ENCODE measurements at regions not wholly inside any gene's neighbourhood (a gene's known extent, or its start where the extent isn't known, plus 50 kb on each side); places are given as distances from the start of the nearest gene placed in this dataset.

DNA sequence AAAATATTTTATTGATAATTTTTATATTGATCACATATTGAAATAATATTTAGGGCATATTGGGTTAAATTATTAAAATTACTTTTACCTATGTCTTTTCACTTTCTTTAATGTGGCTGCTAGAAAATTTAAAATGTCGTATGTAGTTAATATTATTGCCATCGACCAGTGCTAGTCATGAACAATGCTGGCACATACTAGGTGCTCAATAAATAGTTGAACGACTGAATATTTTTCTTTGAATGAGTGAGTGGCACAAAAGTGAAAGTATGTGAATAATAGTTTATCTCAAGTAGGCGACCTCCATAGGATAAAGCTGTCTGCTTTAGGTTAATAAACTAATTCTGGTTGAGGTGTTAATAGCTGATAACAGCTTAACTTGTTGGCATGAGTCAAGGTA lies 150.8 kb upstream of the FGGY start:
- no peak for DNase-seq (ENCODE audit: low read depth)
- H3K4me3 ChIP-seq (ENCODE audit: low read depth, low read length), result no peak overlapping the region

DNA sequence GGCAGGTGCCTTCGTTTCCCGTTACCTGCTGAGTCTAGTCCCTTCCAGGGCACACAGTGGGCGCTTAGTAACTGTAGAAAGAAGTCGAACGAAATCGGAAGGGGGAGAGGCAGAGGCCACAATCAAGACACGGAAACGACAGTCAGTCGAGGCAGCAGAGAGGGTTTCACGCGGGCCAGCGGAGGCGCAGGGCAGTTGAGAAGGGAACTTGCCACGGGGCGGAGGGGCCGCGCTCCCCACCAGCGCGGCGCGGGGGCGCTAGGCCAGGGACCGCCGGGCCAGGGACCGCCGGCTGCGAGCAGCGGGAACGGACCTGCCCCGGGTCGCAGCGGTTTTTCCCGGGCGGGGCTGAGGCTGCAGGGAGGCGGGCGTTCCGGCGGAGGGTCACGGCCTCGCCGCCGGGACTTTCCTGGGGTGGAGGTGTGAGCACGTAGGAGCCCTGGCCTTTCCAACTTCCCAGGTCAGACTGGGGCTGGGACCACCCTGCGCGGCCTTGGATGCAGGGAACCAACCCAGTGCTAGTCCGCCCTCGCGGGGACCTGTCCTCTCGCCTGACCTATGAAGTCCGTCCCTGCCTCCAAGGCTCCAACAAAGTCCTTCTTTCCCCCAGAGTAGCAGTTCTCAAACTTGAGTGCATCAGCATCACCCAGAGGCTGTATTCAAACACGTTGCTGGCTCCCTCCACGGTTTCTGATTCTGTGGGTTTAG lies 150.1 kb upstream of the FGGY start:
- DNase-seq (ENCODE audit: low read depth), result no peak
- H3K4me3 ChIP-seq (ENCODE audit: low read depth, low read length), result peak overlapping the region; percentile 38

DNA sequence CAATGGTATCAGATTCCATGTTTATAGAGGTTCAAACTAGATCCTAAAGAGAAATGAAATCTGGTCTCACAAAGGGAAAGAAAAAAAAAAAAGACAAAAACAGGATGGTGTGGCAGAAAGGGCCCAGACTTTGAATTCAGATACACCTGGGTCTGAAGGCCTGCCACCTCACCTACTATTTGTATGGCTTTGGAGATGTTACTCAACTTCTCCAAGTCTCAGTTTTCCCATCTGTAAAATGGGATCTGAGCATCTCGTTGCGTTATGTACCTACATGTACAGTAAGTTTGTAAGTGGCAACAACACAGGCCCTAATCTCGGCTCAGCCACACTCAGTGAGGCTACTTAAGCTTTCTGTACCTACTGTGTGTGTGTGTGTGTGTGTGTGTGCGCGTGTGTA lies 147.5 kb upstream of the FGGY start:
- no peak overlapping the region for H3K4me3 ChIP-seq (ENCODE audit: low read depth, low read length)
- no peak for DNase-seq (ENCODE audit: low read depth)

DNA sequence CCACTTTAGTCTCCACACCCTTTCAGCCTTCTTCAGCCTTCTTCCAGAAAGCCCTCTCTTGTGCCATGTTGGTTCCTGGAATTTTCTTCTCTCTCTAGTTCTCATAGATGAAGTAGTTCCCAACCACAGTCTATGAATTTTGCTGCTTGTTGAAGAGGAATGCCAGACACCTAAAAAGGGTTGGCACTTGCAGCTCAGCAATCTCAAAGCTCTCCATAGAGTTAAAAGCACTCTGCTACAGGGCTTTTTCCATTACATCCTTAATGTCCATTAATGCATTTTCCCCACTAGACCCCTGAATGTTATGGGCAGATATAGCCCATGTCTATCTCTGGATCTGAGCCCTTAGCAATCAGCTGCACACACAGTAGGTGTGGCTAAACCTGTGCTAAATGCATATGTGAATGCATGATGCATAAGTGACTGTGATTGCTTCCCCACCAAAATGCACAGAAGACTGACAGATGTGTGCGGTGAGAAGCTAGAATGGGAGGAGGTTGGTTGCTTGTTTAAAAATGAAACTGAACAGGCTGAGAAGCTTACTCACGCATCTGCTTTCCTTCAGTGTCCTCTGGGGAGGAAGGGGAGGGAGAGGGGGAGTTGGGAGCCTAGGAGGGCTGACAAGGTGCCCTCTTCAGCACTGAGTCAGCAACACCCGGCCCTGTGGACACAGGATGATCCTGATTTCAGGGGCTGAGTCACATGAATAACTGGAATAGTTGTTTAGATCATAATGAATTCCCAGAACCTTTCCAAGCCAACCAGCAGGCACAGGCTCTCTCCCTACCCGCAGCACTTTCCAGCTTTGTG lies 146.1 kb upstream of the FGGY start:
- H3K4me3 ChIP-seq (ENCODE audit: low read depth, low read length), result peak overlapping the region; percentile 14
- DNase-seq (ENCODE audit: low read depth), result peak; percentile 100

DNA sequence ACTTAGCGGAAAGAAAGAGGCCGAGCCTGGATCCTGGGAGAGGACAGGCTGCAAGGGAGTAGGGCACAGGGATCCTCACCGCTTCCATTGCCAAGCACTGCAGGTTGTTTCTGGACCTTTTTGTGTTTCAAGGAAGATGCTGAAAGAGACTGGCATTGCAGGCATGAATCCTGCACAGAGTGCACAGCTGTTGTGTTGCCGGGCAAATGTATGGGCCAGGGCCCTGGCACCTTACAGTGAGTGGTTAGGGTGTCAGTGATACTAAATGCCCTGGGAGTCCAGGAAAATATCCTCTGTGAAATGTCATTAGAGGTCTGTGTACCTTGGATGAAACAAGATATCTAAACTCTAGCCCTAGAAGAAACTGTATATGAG lies 145.5 kb upstream of the FGGY start:
- no peak overlapping the region for H3K4me3 ChIP-seq (ENCODE audit: low read depth, low read length)
- DNase-seq (ENCODE audit: low read depth), result no peak

DNA sequence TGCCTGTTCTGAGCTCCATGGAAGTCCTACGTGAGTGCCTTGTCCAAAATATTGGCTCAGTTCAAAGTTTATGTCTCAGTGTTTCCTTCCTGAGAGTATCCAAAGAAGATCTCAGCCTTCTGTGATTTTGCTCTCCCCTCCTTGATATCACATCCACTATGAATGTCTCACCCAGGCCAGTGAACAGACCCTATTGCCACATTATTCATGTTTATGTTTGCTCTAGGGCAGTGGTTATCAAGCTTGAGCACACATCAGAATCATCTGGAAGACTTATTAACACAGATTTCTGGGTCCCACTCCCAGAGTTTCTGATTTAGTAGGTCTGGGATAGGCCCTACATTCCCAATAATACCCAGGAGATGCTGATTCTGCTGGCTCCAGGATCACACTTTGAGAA lies 145.0 kb upstream of the FGGY start:
- DNase-seq (ENCODE audit: low read depth), result no peak

DNA sequence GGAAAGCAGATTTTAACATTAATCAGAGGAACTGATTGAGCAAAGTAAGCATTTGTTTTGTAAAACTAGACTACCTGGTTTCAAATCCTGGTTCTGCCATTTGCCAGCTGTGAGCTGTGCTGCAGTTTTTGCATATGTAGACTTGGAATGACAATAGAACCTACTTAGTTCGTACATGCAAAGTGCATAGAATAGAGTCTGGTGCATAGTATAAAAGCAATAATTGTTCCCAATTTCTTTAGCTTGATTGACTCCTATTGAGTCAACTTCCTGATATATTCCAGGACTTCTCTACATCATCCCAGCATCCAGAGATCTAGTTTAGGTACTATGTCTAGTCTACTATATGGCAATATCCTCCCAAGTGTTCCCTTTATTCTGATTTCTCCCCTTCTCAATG lies 144.4 kb upstream of the FGGY start:
- H3K4me3 ChIP-seq (ENCODE audit: low read depth, low read length), result no peak overlapping the region
- no peak for DNase-seq (ENCODE audit: low read depth)

More for the DNA sequence above, 145.0 kb upstream of the FGGY start:
- H3K4me3 ChIP-seq (ENCODE audit: low read depth, low read length), result no peak overlapping the region

DNA sequence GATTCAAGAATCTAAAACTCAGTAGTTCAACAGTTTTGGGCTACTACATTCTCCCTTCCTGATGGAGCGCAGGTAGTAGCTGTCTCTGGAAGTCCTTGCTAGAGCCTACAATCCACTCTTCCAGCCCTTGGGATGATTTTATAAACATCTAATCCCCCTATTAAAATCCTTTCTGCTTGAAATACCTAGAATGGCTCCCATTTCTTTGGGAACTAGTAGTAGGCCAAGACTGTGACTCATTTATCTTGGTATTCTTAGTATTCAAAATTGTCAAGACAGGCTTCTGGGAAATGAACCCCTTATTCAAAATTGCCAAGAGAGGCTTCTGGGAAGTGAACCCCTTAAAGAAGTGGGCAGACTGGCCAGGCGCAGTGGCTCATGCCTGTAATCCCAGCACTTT lies 142.5 kb upstream of the FGGY start:
- DNase-seq (ENCODE audit: low read depth), result no peak
- no peak overlapping the region for H3K4me3 ChIP-seq (ENCODE audit: low read depth, low read length)

DNA sequence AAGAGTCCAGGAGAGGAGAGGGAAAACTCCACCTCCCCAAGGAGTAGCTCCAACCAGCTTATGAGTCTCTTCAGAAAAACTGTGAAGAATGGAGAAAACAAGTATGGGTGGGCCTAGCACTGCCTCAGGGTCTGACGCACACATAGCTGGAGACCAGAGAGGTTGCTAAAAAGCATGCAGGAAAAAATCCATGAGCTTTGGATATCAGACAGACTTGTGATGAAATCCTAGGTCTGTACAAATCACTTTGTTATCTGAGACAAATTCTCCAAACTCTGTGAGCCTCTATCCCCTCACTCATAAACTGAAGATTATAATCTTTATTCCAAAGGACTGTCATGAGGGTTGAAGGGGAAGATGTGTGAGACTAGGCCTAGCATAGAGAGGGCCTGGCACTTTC lies 141.5 kb upstream of the FGGY start:
- no peak overlapping the region for H3K4me3 ChIP-seq (ENCODE audit: low read depth, low read length)
- DNase-seq (ENCODE audit: low read depth), result no peak

DNA sequence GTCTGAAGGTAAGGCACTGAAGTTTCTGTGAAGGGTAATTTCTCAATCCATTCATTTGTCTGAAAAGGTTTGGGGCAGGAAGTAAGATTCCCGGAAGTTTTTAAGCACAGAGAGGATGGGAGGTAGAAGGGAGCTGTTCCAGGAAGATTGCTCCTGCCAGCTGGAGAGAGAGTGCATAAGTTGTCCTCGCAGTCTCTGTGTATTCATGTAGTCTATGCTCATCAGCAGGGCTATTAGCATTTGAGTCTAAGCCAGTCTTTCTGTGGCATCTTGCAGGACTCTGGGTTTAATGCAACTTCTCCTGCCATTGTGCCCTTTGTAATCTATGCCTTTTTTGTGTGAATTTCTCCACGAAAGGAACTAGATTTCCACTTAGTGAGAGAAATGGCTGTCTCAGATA lies 140.8 kb upstream of the FGGY start:
- H3K4me3 ChIP-seq (ENCODE audit: low read depth, low read length), result no peak overlapping the region
- no peak for DNase-seq (ENCODE audit: low read depth)

DNA sequence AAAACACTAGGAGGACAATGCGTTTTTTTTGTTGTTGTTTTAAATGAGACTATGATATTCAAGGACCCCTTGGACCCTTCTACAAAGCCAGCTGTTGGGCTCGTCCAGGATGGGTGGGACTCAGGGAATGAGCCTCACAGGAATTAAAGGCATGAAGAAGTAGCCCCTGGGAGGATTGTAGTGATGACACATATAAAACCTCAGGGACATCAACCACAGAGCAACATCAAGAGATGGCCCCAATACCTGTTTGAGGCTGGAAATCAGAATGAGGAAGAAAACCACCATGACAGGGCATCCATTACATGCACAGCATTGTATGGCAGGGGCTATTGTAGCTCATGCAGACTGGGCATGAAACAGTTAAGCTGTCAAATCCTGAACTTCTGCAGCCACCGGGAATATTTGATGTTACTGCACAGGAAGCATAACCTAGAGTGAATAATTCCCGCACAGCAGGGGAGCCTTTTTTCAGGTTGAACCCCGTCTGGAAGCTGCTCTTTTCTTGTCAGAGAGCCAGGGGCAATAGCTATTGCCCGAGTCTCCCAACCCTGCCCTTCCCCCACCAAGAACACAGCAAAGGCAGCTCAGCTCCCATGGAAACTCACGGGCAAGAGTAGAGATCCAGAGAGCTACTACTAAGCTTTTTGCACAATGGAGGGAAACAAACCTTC lies 140.2 kb upstream of the FGGY start:
- DNase-seq (ENCODE audit: low read depth), result no peak
- H3K4me3 ChIP-seq (ENCODE audit: low read depth, low read length), result no peak overlapping the region

DNA sequence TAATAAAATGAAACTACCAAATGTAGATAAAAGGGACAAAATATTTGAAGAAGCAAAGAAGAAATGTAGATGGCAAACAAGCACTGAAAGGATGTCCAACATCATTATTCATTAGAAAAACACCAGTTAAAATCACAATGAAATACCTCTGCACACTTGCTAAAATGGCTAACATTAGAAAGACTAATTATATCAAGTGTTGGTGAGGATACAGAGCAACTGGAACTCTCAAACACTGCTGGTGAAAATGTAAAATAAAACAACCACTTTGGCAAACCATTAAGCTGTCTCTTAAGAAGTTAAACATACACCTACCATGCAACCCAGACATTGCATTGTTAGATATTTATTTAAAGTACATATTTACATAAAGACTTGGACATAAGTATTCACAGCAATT lies 138.6 kb upstream of the FGGY start:
- no peak for DNase-seq (ENCODE audit: low read depth)
- no peak overlapping the region for H3K4me3 ChIP-seq (ENCODE audit: low read depth, low read length)

DNA sequence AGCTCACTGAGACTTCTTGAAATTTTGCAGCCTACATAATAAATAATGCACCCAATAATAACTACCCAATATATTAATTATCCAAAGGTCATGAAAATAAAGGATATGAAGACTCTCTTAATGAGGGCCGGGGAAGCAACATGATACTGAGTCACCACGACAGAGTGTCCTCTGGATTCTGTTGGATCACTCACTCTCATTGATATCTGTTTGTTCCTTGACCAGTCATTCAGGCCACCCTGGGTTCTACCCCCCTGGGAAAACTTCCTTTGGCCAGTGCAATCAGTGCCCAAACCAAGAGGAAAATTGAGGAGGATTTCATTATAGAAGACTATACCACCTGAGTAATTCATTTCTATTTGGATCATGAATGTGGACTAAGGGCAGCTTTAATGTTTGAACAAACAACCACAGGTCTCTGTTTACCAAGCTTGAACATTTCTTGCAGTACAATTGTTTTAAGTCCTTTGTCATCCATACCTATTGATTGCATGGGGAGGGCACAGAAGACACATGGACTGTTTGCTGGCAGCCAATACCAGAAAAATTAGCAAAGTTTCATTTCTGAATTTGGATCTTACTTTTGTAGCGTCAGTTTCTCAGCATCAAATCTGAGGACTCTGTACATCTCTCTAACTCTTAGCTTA lies 137.2 kb upstream of the FGGY start:
- no peak overlapping the region for H3K4me3 ChIP-seq (ENCODE audit: low read depth, low read length)
- no peak for DNase-seq (ENCODE audit: low read depth)

DNA sequence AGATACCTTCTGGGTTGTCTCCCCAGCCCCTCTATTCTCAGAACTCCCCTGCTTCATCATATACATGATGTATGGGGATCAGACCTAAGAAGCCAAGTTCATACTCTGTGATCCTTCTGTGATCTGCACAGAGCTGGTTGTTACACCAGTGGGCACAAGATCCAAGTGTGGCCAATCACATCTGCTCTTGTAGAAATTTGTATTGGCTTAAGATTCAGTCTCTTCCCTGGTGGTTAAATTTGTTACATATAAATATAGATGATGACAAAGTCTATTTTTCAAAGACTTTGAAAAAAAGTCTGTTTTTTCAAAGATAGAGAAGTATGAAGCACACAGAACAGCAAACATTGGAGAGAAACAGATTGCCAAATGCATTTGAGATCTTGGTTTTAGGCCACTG lies 135.8 kb upstream of the FGGY start:
- no peak overlapping the region for H3K4me3 ChIP-seq (ENCODE audit: low read depth, low read length)
- no peak for DNase-seq (ENCODE audit: low read depth)

DNA sequence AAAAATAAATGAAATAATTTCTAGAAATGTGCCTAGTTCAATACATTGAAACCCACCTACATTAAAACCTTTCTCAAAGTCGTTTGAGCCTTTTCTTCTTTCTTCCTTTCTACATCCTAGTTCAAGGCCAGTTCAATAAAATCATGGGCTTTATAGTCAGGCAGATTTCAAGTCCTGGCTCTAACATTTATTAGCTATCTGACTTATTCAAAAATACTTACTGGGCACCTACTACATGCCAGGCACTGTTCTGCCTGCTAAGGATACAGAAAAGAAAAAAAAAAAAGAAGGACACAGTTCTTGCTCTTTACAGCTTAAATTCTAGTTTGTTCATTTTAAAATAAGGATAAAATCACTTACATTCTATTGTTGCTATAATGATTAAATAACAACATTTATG lies 134.2 kb upstream of the FGGY start:
- no peak overlapping the region for H3K4me3 ChIP-seq (ENCODE audit: low read depth, low read length)
- no peak for DNase-seq (ENCODE audit: low read depth)

DNA sequence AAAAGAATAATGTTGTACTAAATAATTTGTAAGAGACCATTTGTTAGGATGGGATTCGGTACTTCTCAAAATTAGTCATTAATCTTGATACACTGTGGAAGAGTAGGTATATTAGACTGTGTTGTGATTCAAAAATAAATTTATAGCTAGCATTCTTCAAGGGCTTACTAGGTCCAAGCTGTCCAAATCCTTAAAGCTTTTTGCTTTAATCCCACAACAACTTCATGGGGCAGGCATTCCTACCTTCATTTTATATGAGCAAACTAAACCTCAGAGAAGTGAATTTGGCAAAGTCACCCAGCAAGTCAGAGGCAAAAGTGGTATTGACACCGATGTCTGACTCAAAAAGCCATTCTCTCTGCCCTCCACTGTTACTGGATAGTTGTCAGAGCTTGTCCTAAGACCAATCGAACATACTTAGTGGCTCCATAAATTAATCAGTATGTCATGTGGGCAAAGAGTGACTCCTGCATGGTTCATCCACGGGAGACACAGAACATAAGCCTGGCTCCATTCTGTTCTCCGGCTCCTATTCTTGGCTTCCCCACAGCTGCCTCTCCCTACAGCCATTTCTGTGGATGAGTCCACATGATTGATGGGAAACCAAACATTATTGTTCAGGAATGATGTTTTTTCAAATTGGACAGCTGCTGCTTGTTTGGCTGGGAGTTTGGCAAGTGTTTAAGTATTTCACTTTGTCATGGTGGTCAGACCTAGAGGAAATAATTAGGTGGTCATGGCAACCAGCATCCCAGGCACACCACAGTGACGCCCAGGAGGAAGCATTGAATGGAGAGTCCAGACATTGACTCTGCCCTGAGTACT lies 133.4 kb upstream of the FGGY start:
- no peak overlapping the region for H3K4me3 ChIP-seq (ENCODE audit: low read depth, low read length)
- peak; percentile 83 for DNase-seq (ENCODE audit: low read depth)

DNA sequence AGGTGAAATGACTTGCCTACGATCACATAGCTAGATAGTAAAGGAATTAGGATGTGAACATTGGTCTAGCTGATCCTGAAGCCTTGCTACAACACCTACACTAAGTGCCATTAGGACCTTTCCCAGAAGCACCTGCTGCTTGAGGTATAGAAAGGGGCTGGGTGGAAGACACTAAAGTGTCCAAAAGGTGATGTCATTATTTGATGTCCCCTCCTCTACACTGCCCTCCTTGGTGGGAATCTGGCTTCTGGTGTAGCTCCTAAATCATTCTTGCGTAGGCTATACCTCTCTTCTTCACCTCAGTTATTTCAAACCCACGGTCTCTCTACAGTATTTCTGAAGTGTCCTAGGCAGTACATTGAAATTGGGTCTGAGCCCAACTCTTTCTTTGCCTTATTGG lies 132.5 kb upstream of the FGGY start:
- no peak for DNase-seq (ENCODE audit: low read depth)
- H3K4me3 ChIP-seq (ENCODE audit: low read depth, low read length), result no peak overlapping the region

DNA sequence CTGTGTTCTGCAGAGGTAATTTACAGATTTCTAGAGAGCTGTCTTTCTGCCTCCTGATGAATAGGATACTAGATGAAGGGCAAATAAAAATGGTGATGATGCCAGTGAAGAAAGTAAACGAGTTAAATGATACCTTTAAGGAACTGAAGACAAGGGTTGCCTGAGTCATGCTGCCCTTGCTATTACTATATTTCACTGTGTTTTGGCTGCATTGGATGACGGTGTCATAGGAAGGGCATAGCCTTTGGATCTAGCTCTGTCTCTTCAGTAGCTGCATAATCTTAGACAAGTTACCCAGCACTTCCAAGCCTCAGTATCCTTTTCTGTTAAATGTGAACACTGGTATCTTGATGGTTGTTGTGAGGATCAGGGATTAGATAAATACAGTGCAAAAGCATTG lies 131.5 kb upstream of the FGGY start:
- DNase-seq (ENCODE audit: low read depth), result no peak

DNA sequence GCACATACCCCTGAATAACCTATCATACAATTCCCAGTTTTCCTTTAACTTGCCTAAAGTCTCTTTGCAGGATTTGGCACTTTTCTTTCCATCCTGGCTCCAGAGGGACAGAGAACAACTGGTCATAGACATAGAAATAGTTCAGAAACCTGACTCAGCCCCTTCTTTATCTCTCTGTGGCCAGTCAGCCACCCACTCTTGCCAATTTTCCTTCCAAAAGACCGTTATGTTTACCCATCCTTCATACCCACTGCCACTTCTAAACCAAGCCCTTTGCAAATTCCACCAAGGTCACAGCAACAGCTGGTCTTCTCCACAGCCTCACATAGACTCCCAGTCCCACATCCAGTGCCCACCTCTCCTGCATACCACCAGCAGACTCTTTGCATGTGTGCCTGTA lies 127.2 kb upstream of the FGGY start:
- DNase-seq (ENCODE audit: low read depth), result no peak

More for the DNA sequence above, 131.5 kb upstream of the FGGY start:
- H3K4me3 ChIP-seq (ENCODE audit: low read depth, low read length), result no peak overlapping the region

More for the DNA sequence above, 127.2 kb upstream of the FGGY start:
- H3K4me3 ChIP-seq (ENCODE audit: low read depth, low read length), result no peak overlapping the region
